ENCODE measurements at regions not wholly inside any gene's neighbourhood (a gene's known extent, or its start where the extent isn't known, plus 50 kb on each side); places are given as distances from the start of the nearest gene placed in this dataset.

DNA sequence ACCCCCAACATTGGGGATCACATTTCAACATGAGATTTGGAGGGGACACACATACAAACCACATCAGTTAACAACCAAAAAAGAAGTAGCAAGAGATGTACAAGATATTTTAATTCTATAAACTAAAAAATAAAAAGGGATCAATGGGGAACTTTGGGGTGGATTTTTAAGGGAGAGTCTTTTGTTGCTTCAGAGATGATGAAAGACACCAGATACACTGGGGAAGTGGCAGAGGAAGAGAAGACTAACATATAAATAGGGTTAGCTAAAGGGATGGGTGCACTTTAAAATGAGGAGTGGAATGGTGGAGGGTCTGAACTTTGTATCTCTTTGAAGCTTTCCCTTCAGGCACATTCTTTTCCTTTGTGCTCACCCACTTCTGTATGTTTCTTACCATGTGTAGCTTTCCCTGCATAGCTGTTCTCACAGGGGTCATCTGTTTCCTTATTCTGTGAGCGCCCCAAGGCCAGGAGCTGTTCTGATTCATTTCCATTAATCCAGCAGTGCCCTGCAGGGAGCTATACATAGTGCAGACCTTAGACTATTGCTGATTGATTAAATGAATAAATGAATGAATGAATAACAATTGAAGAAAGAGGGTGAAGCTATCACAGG is 531.6 kb upstream of the KLF4 start:
- WGBS (ENCODE audit: insufficient coverage), result 100% methylated on average over 1 of the region's 1 CpG
- CTCF ChIA-PET, result interaction anchor here (0.6 kb wide), 1 partner anchor 134 kb away, joined by 3 read pairs; no protein-coding TSS in a partner anchor
- POLR2A ChIA-PET, result no interaction called here

DNA sequence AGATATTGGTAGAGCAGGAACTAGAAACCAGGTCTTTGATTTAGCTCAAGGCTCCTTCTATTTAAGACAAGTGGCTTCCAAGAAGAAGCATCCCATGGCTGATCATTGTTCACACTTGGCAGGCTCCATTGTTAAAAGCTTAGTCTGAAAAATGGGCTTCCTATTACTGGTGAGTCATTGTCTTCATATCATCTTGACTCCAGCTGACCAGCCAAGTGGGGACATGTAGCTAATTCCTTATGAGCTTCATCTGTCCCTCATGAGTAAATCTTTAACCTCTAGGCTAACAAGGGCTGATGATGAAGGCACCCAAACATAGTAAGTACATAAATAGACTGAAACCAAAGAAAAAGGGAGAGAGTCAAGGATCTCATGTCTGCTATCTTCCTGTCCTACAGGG is 530.3 kb upstream of the KLF4 start:
- Histone ChIP-seq H3K4me1 (ENCODE audit: control insufficient read depth in 2 of 2, insufficient read depth in 2 of 2, low read length in 2 of 2) (peaks cover 0 to 2% of the 10 kb centered on the region in 2 donors), H4K20me1 (ENCODE audit: control insufficient read depth, insufficient read depth, low read length, poor library complexity, severe bottlenecking) (no peaks in the 10 kb centered on the region), H3K4me3 (ENCODE audit: control extremely low read depth in 1 of 5, extremely low read depth in 1 of 5, insufficient read depth in 1 of 5, low read depth in 2 of 5, low read length in 4 of 5) (no peak overlapping the region), H3K79me2 (ENCODE audit: control insufficient read depth, insufficient read depth, low read length) (no peaks in the 10 kb centered on the region), H3K36me3 (replicated peaks in 1 of 2; ENCODE audit: control extremely low read depth in 1 of 2, control insufficient read depth in 1 of 2, extremely low read depth in 1 of 2, insufficient read depth in 2 of 2, low read length in 1 of 2) (no peaks in the 10 kb centered on the region), H3K9ac (ENCODE audit: low read length) (no peak overlapping the region), H3K27me3 (replicated peaks in 1 of 4; ENCODE audit: control extremely low read depth in 1 of 4, control insufficient read depth in 3 of 4, insufficient read depth in 4 of 4, low read length in 3 of 4) (no peaks in the 10 kb centered on the region), H3K9me3 (ENCODE audit: control extremely low read depth in 1 of 3, control insufficient read depth in 2 of 3, insufficient read depth in 1 of 3, low read length in 2 of 3) (no peaks in the 10 kb centered on the region), H3K27ac (ENCODE audit: low read length in 2 of 2) (no peak overlapping the region), H2AFZ (ENCODE audit: insufficient read depth, low read depth, low read length, poor library complexity, severe bottlenecking) (no peak overlapping the region), H3K4me2 (replicated peaks; ENCODE audit: low read depth, low read length, poor library complexity, severe bottlenecking) (no peak overlapping the region)
- DNase-seq (no peak), ATAC-seq (ENCODE audit: low read depth) (no peak)
- intact Hi-C loops (cut with micrococcal nuclease), result no loop called here
- no peaks in the 10 kb centered on the region for H3K27me3 Mint-ChIP-seq
- H3K9me3 Mint-ChIP-seq (ENCODE audit: insufficient read depth), result no peaks in the 10 kb centered on the region
- POLR2A ChIA-PET, result no interaction called here
- CTCF ChIA-PET, result no interaction called here
- H3K27ac Mint-ChIP-seq, result no peak overlapping the region
- TF ChIP-seq EZH2 (IDR thresholded peaks at IDR 0.05; ENCODE audit: borderline replicate concordance, insufficient read depth, low read depth, low read length, poor library complexity, severe bottlenecking), result no peak
- TF ChIP-seq, protein P1, sequence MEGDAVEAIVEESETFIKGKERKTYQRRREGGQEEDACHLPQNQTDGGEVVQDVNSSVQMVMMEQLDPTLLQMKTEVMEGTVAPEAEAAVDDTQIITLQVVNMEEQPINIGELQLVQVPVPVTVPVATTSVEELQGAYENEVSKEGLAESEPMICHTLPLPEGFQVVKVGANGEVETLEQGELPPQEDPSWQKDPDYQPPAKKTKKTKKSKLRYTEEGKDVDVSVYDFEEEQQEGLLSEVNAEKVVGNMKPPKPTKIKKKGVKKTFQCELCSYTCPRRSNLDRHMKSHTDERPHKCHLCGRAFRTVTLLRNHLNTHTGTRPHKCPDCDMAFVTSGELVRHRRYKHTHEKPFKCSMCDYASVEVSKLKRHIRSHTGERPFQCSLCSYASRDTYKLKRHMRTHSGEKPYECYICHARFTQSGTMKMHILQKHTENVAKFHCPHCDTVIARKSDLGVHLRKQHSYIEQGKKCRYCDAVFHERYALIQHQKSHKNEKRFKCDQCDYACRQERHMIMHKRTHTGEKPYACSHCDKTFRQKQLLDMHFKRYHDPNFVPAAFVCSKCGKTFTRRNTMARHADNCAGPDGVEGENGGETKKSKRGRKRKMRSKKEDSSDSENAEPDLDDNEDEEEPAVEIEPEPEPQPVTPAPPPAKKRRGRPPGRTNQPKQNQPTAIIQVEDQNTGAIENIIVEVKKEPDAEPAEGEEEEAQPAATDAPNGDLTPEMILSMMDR (IDR thresholded peaks at IDR 0.05), result no peak
- H3K4me1 Mint-ChIP-seq, result peaks cover 6% of the 10 kb centered on the region
- H3K4me3 Mint-ChIP-seq, result no peak overlapping the region

More for the DNA sequence above, 531.6 kb upstream of the KLF4 start:
- Mint-ChIP-seq H3K4me3 (no peak overlapping the region), H3K27me3 (no peaks in the 10 kb centered on the region), H3K9me3 (ENCODE audit: insufficient read depth) (no peaks in the 10 kb centered on the region), H3K4me1 (peaks cover 1% of the 10 kb centered on the region), H3K27ac (no peak overlapping the region)
- ATAC-seq (ENCODE audit: low read depth) (no peak), DNase-seq (no peak)
- Histone ChIP-seq H3K27me3 (replicated peaks in 1 of 4; ENCODE audit: control extremely low read depth in 1 of 4, control insufficient read depth in 3 of 4, insufficient read depth in 4 of 4, low read length in 3 of 4) (no peaks in the 10 kb centered on the region), H3K4me1 (ENCODE audit: control insufficient read depth in 2 of 2, insufficient read depth in 2 of 2, low read length in 2 of 2) (no peaks in the 10 kb centered on the region), H3K79me2 (ENCODE audit: control insufficient read depth, insufficient read depth, low read length) (no peaks in the 10 kb centered on the region), H3K9me3 (ENCODE audit: control extremely low read depth in 1 of 3, control insufficient read depth in 2 of 3, insufficient read depth in 1 of 3, low read length in 2 of 3) (no peaks in the 10 kb centered on the region), H2AFZ (ENCODE audit: insufficient read depth, low read depth, low read length, poor library complexity, severe bottlenecking) (no peak overlapping the region), H3K9ac (ENCODE audit: low read length) (no peak overlapping the region), H3K4me3 (ENCODE audit: control extremely low read depth in 1 of 5, extremely low read depth in 1 of 5, insufficient read depth in 1 of 5, low read depth in 2 of 5, low read length in 4 of 5) (no peak overlapping the region), H4K20me1 (ENCODE audit: control insufficient read depth, insufficient read depth, low read length, poor library complexity, severe bottlenecking) (no peaks in the 10 kb centered on the region), H3K36me3 (replicated peaks in 1 of 2; ENCODE audit: control extremely low read depth in 1 of 2, control insufficient read depth in 1 of 2, extremely low read depth in 1 of 2, insufficient read depth in 2 of 2, low read length in 1 of 2) (no peaks in the 10 kb centered on the region), H3K4me2 (replicated peaks; ENCODE audit: low read depth, low read length, poor library complexity, severe bottlenecking) (no peak overlapping the region), H3K27ac (ENCODE audit: low read length in 2 of 2) (no peak overlapping the region)
- intact Hi-C loops (cut with micrococcal nuclease), result no loop called here
- TF ChIP-seq, protein P1 (IDR thresholded peaks at IDR 0.05), result no peak
- TF ChIP-seq EZH2 (IDR thresholded peaks at IDR 0.05; ENCODE audit: borderline replicate concordance, insufficient read depth, low read depth, low read length, poor library complexity, severe bottlenecking), result no peak

Data from B cell (primary cell).